HG03432 (cell line): ENCODE measurements at regions not wholly inside any gene's neighbourhood (a gene's known extent, or its start where the extent isn't known, plus 50 kb on each side); places are given as distances from the start of the nearest gene placed in this dataset.
"Not testable (repeated sequence)": the region's sequence is repeated elsewhere in the genome, so short reads cannot be mapped to it uniquely, and the experiment has no call there.

Experiments used
- ATAC-seq: cut with Tn5 transposase; IDR thresholded peaks from one replicate; pipeline ENCODE4 v1.9.1; 2021; ENCODE audit warnings: mild to moderate bottlenecking, moderate library complexity; ENCODE audit not compliant: unreplicated experiment

GRCh38 chr4:53720776-53721175, 129.5 kb upstream of the LNX1 start:
- ATAC-seq, result no peak

DNA sequence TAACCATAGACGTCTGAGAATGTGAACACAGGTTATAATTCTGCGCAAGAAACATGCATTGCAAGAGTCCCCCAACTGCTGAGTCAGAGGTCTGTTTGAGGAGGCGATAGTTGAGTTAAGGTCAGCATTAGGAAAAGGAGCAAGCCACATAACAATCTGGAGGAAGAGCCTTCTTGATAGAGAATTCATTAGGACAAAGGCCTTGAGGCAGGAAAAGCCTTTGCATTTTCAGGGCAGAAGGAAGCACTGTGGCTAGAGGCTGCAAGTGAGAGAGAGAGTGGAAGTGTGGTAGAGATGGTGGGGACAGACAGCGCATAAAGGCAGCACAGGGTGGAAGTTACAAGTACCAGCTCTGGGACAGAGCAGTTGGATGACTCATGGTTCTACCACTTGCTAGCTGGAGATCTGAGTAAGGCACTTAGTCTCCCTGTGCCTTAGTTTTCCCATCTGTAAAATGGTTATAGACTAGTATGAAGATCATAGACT, 125.8 kb upstream of the LNX1 start:
- no peak for ATAC-seq

- ATAC-seq, result no peak
Measured at GRCh38 chr4:53716471-53717063, 125.3 kb upstream of the LNX1 start.

DNA sequence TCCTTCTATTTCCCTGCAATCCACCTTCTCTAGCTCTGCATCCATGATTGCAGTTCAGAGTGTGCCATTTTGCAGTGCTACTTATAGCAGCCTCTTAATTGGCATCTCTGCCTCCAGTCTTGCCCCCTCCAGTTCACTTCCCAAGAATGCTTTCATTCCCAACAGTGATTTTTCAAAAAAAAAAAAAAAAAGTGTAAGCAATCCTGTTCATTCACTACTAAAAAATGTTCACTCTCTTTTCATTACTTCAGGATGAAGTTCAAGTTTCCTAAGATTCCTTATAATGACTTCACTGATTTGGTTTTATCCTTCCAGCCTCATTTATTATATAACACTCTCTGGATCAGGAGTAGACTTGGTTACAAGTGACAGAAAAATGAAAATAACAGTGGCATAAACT, 124.7 kb upstream of the LNX1 start:
- ATAC-seq, result no peak

DNA sequence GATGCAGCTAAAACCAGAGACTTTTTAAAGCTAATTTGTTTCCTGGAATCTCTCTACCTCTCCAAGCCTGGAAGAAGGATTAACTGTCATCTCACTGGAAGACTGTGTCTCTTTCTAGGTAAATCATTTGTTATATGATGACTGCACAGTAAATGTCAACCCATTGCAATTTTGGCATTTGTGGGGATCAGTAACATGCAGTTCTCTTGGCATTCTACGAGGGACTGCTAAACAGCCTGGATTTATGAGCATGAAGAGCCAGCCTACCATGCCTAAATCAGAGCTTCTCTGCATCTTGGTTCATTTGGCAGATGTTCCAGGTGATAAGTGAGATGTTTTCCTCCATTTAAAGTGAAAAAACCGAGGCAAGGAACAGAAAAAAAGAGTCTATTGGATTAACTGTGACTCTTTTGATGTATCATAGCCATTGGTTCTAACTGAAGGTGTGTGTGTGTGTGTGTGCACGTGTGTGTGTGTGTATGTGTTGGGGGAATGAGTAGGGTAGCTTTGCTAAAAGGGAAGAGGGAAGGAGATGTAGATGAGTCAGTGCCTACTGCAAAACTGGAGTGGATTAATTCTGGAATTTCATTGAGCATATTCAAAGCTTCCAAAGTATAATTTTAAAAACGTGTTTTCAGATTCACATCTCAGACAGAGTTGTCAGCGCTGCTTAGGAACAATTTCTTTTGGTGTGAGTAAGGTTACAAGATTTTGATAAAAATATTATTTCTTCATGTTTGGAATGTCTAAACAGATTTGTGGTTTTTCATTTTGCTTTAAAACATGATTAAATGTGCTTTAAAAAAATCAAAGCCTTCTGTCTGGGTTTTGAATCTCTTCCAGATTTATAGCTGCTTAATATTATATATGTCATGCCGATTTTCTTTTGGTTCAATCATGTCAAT, 123.2 kb upstream of the LNX1 start:
- no peak for ATAC-seq

- ATAC-seq, result no peak
Measured at GRCh38 chr4:53713767-53714166, 122.5 kb upstream of the LNX1 start.

DNA sequence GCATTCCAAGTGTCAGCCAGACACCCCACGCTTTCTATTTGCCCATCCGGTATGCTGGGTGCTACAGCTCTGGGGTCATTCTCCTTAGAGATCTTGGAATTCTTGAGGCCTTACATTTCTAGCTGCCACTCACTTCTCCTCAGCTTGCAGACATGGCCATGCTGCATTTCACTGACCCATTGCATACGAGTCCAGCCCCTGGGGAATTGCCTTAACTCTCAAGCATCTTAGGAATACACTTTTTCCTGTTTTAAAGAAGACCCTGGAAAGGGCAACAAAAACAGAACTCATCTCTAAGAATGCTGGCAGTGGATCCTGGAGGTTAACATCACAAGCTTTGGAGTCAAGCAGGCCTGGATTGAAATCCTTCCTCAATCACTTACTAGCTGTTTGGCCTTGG, 122.0 kb upstream of the LNX1 start:
- no peak for ATAC-seq

- ATAC-seq, result no peak
Measured at GRCh38 chr4:53712408-53713020, 121.2 kb upstream of the LNX1 start.

DNA sequence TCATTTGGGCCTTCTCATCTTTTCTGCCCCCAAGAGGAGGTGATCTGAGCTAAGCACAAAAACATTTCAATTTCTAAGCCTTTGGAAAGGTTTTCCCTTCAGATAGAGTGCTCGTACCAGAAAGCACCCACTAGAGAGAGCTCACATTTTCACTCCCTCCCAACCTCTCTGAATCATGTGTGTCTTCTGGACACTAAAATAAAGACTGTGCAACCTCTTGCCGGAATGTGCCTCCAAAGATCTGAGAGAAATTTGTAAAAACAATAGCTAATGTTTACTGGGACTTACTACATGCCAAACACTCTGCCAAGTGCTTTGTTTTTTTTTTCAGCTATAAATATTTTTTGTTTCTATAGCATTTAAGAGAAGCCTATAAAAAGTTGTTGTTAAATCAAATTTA, 120.6 kb upstream of the LNX1 start:
- no peak for ATAC-seq

DNA sequence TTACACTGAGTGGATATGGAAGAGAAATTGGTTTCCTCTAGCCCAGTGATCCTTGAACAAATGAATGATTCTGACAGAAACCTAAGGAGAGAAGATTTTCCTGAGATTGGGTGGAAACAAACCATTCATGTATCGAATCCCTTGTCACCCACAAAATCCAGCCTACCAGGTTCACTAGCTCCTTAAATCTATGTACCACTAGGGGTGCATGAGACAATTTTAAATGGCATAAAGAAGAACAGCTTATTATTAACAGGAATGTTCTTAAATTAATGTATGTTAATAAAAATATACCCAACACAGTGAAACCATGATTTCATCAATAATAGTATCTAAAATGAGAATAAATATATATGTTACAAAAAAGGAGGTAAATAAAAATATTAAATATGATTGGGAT, 118.4 kb upstream of the LNX1 start:
- no peak for ATAC-seq

DNA sequence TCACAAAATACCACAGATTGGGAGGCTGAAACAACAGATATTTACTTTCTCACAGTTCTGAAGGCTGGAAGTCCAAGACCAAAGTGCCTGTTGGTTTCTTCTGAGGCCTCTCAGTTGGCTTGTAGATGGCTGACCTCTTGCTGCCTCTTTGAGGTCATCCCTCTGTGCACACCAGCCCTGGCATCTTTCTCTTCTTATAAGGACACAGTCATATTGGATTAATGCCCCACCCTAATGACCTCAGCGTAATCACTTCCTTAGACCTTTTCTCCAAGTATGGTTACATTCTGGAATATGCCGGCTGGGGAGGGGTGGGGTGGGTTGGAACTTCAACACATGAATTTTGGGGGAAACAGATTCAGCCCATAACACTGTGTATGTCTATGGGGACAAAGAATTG, 116.2 kb upstream of the LNX1 start:
- no peak for ATAC-seq

- ATAC-seq, result peak; percentile 24
Measured at GRCh38 chr4:53706422-53707032, 115.2 kb upstream of the LNX1 start.

DNA sequence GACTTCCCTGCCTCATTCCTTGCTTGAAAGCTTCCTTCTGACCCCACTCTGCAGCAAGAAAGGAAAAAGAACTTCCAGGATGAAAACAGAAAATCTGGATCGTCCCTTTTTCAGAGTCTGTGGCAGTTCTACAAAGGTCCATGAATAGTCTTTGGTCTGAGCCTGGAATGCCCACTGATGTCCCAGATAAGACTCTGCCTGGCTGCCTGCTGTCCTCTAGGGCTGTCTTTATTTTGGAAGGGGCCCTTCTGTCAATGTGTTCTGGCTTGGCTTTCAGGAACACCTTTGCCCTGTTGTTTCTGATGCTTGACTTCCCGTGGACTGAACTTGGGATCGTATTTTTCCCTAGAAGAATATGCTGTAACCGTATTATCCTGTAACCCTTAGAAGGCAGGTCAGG, 114.7 kb upstream of the LNX1 start:
- ATAC-seq, result no peak

DNA sequence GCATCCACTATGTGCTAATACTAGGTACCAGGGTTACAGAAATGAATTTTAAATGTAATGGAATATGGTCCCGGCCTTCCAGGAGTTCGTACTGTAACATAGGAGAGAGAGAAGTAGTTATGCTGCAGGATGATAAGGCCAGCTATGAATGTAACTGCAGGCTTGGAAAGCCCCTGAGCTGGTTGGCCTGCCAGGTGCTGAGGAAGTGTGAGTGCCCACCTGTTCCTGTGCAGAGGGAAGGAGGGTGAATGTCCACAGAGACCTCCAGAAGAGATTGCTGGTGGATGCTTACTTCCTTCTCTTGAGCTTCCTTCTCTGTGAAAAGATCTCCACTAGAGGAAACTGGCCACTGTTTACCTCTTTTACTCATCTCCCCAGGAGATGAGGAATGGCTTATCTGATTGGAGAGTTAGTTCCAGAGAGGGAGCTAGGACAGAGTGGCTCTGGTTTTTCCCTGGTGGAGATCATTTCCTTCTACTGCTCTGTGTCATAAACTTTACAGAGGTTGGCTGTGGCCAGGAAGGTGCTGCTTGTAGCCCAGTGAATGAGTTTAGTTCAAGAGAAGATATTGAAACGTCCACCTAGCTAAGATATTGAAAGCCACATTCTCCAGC, 114.0 kb upstream of the LNX1 start:
- ATAC-seq, result peak; percentile 23

DNA sequence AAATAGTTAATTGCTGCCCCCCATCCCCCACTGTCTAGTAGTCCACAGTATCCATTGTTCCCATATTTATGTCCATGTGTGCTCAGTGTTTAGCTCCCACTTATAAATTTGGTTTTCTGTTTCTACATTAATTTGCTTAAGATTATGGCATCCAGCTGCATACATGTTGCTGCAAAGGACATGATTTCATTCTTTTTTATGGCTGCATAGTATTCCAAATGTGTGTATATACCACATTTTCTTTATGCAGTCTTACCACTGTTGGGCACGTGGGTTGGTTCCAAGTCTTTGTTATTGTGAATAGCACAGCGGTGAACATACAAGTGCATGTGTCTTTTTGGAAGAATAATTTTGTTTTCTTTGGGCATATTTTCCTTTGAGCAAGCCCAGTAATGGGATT, 113.0 kb upstream of the LNX1 start:
- ATAC-seq, result no peak

- ATAC-seq, result no peak
Measured at GRCh38 chr4:53703267-53703655, 112.0 kb upstream of the LNX1 start.

- peak; percentile 79 for ATAC-seq
Measured at GRCh38 chr4:53702334-53703266, 111.3 kb upstream of the LNX1 start.

DNA sequence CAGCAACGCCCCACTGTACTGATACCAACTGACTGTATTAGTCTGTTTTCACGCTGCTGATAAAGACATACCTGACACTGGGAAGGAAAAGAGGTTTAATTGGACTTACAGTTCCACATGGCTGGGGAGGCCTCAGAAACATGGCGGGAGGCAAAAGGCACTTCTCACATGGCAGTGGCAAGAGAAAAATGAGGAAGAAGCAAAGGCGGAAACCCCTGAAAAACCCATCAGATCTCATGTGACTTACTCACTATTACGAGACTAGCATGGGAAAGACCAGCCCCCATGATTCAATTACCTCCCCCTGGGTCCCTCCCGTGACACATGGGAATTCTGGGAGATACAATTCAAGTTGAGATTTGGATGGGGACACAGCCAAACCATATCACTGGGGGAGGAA, 110.0 kb upstream of the LNX1 start:
- ATAC-seq, result not testable (repeated sequence)

- not testable (repeated sequence) for ATAC-seq
Measured at GRCh38 chr4:53699310-53699709, 108.0 kb upstream of the LNX1 start.
